Fibroblast of mammary gland (primary cell): ENCODE measurements at regions not wholly inside any gene's neighbourhood (a gene's known extent, or its start where the extent isn't known, plus 50 kb on each side); places are given as distances from the start of the nearest gene placed in this dataset.

Source experiments
- DNase-seq: peaks from one replicate; pipeline ENCODE4 v3.0.0-alpha.2; 2010; ENCODE audit warnings: low read depth
- H3K4me3 ChIP-seq: 2 replicates; pipeline ENCODE4 v1.5.1; 2011; ENCODE audit warnings: low read depth, mild to moderate bottlenecking, low read length, moderate library complexity; ENCODE audit not compliant: control insufficient read depth
- TF ChIP-seq, protein P1 (sequence below): conservative IDR thresholded peaks from 2 replicates; pipeline ENCODE4 v1.5.1; 2011; ENCODE audit warnings: low read depth, low read length, inconsistent platforms; ENCODE audit not compliant: control insufficient read depth, insufficient read depth

DNA sequence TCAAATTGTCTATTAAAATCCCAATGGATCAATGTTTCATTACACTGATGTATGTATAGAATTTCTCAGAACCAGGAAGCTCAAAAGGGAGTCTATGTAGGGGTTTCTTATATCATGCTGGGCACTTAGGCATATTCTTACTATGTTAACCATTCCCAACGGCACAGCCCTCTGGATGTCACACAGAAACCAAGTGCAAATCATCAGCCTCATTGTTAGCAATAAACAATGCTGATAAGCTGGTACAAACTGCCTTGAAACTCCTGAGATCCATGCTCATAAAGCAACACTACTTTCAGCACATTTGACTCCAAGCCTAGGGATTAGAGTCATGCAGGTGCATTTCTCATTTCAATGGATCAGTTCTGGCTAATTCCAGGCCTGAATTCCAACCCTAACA, 730.2 kb upstream of the SLC39A10 start:
- DNase-seq, result no peak
- no peak overlapping the region for H3K4me3 ChIP-seq
- TF ChIP-seq, protein P1, sequence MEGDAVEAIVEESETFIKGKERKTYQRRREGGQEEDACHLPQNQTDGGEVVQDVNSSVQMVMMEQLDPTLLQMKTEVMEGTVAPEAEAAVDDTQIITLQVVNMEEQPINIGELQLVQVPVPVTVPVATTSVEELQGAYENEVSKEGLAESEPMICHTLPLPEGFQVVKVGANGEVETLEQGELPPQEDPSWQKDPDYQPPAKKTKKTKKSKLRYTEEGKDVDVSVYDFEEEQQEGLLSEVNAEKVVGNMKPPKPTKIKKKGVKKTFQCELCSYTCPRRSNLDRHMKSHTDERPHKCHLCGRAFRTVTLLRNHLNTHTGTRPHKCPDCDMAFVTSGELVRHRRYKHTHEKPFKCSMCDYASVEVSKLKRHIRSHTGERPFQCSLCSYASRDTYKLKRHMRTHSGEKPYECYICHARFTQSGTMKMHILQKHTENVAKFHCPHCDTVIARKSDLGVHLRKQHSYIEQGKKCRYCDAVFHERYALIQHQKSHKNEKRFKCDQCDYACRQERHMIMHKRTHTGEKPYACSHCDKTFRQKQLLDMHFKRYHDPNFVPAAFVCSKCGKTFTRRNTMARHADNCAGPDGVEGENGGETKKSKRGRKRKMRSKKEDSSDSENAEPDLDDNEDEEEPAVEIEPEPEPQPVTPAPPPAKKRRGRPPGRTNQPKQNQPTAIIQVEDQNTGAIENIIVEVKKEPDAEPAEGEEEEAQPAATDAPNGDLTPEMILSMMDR, result no peak

DNA sequence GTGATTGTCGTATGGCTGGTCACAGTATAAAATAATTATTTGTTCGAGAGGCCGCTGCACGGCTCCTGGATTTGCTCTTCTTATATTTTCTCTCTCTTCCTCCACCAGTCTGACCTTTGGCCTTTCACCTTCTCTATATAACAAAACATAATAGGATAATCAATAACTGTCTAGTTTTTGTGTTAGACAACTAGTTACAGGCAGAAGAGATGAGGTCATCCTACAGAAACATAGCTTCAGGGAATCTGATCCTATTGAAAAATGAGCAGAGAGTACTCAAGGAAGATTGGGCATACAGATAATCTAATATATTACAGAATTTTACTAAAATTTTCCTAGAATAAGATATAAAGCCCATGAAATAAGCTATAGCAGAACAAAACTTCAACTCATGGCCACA, 731.3 kb upstream of the SLC39A10 start:
- TF ChIP-seq, protein P1, result no peak
- no peak for DNase-seq

DNA sequence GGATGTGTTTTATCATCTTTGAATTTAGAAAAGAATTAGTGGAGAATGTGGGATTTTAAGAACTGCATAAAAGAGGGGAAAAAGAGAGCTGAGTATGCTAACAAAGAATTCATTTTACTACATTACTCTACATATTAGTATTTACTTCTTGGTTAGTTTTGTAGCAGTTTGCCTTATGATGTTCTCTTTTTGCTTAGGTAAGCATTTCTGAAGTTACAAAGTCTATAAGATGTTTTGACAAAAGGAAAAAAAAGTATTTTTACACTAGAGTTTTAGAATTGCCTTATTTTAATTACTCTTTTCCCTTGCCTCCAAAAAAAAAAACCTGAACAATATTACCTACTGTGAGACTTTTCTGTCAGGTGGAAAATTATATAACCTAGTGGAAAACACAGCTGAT, 739.5 kb upstream of the SLC39A10 start:
- no peak overlapping the region for H3K4me3 ChIP-seq
- TF ChIP-seq, protein P1, result no peak

More for the DNA sequence above, 731.3 kb upstream of the SLC39A10 start:
- no peak overlapping the region for H3K4me3 ChIP-seq

DNA sequence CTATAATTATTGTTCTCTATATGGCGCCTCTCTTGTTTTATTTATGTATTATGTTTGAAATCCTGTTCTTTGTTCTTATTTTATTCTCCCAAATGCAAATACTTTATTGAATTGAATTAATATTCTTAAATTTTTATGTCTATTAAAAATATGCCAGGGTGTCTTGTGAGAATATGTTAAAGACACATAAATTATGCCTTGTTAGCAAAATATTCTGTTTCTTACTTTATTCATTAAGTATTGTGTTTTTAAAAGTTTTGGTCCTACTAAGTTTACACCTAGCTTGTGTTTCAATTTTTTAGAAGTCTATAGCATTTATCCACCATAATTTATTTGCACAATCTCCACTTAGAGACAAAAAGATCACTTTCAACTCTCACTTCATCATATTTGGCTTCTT, 741.5 kb upstream of the SLC39A10 start:
- no peak overlapping the region for H3K4me3 ChIP-seq
- DNase-seq, result no peak
- TF ChIP-seq, protein P1, result no peak

More for the DNA sequence above, 739.5 kb upstream of the SLC39A10 start:
- no peak for DNase-seq

DNA sequence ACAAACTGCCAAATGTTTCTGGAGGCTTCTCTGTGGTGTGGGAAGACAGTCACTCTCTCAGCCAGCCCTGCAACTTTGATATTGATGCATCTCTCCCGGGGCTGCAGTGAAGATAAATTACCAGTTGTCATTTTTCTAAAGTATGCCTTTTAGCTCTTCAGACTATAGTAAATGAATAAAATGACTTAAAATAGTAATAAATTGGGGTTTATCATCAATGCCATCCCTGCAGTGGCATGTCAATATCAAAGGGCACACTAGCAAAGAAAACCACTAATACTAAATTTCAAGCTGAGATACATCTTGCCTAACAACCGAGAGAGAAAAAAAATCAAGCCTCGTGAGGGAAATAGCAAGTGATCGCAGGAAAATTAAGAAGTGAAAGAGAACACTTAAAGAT, 749.5 kb upstream of the SLC39A10 start:
- no peak for DNase-seq
- no peak overlapping the region for H3K4me3 ChIP-seq
- TF ChIP-seq, protein P1, result no peak

DNA sequence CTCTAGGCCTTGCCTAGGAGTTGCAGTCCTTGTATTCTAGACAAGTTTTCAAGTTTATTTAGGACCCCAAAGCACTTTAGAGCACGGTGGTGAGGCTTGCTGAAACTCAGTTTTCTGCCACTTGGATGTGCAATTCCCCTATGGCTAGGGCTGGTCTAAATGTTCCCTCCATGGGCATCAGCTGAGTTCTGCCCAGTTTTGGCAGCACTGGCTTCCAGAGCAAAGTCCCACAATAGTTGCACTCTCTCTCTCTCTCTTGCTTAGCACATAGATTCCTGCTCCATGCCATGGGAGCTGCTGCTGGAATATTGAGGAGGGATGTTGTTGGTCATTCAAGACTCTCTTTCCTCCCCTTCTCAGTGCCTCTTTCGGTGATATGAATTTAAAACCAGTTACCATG, 760.2 kb upstream of the SLC39A10 start:
- TF ChIP-seq, protein P1, result no peak
- H3K4me3 ChIP-seq, result no peak overlapping the region
- no peak for DNase-seq

DNA sequence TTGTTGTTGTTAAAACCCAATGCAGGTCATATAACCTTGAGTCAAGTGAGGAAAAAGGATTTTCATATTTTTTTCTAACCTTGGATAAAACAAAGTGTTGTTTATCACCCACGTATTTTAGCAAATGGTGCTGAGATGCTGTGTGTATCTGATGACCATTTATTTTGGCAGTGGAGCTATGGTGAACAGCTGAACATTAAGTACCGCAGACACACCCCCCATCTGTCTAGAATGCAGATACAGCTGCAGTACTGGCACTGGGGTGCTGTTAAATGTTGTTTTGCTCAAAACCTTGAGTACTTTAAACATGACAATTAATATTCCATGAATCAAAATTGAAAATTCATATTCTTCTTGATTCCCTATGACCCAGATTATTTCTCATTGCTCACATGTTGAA, 773.3 kb upstream of the SLC39A10 start:
- no peak for DNase-seq
- TF ChIP-seq, protein P1, result no peak
- no peak overlapping the region for H3K4me3 ChIP-seq
